HG02623 (cell line): ENCODE measurements at regions not wholly inside any gene's neighbourhood (a gene's known extent, or its start where the extent isn't known, plus 50 kb on each side); places are given as distances from the start of the nearest gene placed in this dataset.
"Not testable (repeated sequence)": the region's sequence is repeated elsewhere in the genome, so short reads cannot be mapped to it uniquely, and the experiment has no call there.

Experiments used
- ATAC-seq: cut with Tn5 transposase; IDR thresholded peaks from one replicate; pipeline ENCODE4 v1.9.1; 2021; ENCODE audit warnings: moderate library complexity; ENCODE audit not compliant: unreplicated experiment

- no peak for ATAC-seq
These were observed 107.6 kb upstream of the IPO9 start for GRCh38 chr1:201721082-201722049.

DNA sequence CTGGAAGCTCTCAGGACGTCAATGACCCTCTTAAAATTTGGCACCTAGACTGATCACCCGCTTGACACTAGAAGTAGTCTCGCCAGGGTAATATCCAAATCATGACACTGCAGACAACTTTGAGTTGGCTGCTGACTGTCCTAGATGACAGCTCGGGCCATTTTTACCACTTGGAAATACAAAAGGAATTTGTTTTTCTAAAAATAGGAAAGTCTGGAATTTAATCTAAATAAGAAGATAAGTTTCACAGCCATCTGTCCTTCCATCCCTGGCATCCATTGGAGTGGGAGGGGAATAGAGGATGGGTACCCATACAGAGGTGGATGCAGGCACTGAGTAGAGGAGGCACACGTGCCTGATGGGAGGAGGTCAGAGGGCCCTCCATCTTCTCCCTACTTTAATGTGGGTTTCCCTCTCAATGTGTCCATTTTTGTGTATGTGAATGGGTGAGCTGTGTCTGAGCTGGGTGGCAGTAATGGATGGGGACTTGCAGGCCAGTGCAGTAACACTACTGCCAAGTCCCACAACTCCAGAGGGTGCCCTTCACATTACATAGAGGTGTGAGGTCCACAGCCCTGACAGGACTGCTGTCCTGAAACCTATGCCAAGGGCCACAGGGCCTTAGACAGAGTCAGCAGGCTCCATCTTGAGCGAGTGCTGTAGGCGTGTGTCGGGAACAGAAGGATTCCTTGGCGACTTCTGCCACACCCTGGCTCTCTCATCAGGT lies 104.8 kb upstream of the IPO9 start:
- no peak for ATAC-seq

DNA sequence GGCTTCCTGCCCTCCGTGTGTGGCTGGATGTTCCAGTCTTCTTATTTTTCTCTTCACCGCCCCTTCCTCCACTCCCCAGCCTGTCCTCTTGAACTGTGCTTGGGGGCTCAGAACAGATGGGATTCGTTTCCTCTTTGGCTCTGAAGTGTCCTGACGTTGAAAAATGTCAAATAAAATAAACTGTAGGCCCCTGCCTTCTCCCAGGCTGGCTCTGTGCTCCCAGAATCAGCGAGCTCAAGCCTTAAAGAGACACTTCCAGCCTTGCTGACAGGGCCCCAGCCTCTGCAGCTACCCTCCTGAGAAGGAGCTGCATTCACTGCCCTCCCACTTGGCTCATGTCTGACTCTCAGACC lies 104.2 kb upstream of the IPO9 start:
- ATAC-seq: no peak

DNA sequence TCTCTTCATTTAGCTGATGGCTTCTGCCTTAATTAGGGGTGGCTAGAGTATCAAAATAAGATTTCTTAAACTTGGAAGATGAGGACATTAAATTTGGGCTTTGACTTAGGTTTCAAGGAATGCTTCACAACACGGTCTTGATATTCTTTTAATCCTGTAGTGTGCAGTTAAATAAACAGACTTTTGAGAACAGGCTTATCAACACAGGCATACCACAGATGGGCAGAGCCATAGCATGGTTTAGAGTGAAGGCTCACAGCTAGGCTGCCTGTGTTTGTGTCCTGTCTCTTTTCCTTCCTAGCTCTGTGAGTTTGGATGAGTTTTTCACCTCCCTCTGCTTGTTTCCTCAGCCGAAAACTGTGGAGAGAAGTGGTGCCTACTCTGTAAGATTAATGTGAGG lies 102.3 kb upstream of the IPO9 start:
- no peak for ATAC-seq

DNA sequence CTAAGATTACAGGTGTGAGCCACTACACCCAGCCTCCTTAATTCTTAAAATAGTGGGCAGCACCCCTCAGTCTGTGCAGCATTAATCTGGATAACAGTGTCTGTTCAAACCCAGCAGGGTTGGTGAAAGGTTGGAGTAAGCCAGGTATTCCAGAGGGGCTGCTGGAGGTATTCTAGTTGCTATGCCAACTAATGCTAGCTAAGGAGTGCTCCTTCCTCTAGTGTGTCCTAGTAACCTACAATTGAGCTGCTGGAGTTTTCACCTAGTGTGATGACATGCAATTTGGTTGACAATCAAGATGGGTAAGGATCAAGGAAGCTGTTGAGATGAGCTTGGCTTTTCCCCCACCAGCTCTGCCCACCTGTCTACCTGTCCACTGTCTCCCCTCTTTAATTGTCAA lies 100.2 kb upstream of the IPO9 start:
- ATAC-seq: no peak

DNA sequence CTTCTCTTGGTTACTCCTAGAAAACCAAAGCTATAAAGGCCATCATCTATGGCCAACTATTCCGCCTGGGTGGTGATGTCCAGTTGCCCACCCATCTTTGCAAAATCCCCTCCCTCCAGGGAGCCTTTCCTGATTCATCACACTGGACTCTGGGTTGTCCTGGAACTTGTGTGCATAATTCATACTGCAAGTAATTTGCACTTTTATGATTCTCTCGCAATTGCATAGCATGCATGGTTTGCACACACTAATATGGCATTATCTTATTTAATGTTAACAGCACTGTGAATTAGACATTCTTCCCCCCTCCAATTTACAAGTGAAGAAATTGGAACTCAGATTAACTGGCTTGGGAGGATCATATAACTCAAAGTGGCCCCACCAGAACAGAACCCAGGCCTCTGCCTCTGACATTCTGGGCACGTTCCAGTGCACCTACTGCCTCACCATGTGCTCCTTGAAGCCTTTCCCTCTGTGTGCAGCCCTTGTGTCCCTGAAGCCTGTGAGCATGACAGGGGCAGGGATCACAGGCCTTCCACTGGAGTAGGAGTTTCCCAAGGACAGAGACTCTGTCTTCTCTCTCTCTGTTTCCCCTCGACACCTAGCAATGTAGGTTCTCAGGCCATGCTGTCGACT lies 98.9 kb upstream of the IPO9 start:
- no peak for ATAC-seq

- no peak for ATAC-seq
These were observed 98.3 kb upstream of the IPO9 start for GRCh38 chr1:201730611-201731010.

DNA sequence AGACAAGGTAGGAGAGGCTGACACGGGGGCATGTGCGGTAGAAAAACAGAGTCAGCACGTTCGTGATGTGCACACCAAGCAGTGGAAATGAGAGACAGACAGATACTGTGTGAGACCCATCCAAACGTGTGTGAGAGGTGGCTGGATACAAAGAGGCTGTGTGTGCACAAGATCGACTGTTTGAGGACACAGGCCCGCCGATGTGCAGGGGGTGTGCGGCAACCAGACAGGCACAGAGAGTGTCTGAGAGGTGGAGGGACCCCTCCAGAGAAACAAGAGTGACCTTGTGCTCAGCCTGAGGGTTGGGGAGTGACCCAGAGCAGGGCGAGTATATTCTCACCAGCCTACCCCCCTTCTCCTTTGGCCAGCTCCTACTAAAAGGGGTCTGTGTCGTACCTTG lies 97.8 kb upstream of the IPO9 start:
- ATAC-seq: no peak

DNA sequence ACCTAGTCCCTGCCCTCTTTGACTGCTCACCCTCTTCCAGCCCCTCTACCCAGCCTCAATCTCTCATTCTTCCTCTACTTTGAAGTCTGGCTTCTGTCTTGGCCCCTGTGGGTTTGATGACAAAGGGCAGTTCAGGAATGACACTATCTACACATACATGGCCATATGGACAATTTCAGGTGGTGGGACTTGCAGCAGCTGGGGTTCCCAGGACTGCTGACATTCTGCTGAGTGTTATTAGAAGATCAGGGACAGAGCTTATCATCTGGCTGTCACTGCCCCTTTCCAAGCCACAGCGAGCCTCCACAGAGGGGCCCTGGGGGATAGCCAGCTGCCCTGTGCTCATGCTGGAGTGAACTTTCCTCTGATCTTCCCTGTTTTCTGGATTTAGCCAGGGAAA lies 97.4 kb upstream of the IPO9 start:
- no peak for ATAC-seq

- ATAC-seq: no peak
These were observed 96.6 kb upstream of the IPO9 start for GRCh38 chr1:201732351-201732750.

DNA sequence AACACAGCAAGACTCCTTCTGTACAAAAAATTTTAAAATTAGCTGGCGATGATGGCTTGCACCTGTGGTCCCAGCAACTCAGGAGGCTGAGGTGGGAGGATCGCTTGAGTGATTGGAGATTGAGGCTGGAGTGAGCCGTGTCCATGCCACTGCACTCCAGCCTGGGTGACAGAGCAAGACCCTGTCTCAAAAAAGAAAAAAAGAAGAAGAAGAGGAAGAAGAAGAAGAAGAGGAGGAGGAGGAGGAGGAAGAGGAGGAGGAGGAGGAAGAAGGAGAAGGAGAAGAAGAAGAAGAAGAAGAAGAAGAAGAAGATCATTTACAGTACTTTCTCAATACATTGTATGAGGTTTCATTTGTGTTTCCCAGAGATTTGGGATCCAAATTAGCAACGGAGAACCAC lies 94.7 kb upstream of the IPO9 start:
- not testable (repeated sequence) for ATAC-seq

DNA sequence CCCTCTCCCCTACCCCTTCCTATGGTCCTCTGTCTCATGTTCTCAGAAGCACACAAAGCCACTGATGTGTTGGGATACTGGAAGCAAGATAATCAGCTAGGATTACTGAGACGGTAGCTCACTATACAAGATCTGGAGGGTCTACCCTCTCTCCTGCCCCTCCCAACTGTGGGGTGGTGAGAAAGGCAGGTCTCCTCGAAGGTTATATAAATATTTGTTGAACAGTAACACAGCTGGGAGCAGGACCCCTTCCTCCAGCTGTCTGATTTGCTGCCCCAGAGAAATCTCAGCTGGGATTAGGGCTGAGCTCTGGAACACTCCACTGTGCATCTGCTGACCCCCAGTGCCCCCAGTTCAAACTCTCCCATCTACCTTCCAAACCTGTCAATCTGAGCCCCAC lies 94.2 kb upstream of the IPO9 start:
- ATAC-seq: no peak

DNA sequence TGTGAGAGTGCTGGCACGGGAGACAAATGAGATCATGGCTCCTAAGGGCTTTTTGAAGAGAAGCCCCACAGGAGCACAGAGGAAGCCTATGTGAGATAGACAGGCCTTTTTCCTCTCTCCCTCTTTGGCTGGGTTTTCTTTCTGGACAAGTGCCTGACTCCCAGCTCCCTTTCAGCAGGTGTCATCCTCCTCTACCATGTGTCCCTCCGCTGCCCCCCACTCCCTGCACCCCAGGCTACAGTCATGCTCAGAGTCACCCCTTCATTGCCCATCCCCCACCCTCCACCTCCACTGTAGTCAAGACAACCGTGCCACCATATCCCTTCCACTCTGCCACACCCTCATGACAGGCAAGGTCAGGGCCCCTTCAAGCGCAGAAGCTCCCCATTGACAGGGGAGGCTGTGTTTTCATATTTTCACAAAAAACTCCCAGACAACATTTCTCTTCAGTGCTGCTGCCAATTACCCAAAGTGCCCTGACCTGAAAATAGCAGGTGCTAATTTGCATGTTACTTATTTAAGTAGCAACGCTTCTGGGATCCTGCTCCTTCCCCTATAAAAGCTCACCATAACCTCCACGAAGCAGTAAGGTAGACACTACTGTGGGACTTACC lies 92.1 kb upstream of the IPO9 start:
- ATAC-seq: no peak

DNA sequence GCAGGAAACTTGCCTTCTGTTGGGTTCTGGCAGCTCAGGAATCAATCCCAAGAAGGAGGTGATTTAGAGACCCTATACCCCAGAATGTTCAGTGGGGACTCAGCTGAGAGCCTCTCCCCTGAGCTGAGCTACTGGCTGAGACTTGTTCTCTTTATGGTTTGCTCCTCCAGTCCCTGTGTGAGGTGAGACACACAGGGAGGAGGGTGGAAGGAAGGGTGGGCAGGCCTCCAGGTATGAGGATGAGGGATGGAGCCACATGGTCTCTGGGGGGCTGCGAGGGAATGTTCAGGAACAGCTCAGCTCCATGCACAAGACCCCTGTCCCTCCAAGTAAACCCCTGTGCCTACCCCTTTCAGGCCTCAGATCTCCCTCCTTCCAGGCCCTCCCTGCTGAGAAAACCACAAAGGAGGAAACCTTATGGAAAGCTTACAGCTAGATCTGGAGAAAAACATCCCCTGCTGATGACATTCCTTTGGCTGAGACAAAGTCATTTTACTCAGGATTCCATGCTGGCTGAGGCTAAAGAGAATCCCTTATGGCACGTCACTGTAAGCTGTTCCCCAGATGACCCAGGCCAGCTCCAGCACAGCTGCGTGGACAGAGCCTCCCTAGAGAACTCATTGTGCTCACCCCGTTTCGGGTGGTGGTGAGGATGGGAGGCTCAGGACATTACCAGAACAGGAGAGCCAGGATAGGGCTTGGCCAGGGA lies 91.5 kb upstream of the IPO9 start:
- ATAC-seq: no peak

DNA sequence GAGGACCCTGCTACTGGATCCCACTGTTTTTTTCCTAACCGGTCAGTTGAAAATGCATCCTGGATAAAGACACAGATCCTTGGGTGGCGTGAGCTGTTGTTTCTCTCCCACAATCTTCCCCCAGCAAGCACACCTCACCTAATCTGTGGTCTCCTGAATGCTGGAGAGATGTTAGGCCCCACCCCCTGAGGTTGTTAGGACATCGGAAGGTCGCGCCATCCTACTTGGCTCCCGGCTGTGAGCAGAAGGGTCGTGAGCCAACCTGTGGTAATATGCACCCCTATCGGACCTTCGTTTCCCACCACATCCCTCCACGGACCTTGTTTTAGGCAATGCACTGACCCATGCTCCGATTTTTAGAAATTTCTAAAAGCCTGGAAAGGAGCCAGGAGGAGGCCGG lies 89.9 kb upstream of the IPO9 start:
- no peak for ATAC-seq

DNA sequence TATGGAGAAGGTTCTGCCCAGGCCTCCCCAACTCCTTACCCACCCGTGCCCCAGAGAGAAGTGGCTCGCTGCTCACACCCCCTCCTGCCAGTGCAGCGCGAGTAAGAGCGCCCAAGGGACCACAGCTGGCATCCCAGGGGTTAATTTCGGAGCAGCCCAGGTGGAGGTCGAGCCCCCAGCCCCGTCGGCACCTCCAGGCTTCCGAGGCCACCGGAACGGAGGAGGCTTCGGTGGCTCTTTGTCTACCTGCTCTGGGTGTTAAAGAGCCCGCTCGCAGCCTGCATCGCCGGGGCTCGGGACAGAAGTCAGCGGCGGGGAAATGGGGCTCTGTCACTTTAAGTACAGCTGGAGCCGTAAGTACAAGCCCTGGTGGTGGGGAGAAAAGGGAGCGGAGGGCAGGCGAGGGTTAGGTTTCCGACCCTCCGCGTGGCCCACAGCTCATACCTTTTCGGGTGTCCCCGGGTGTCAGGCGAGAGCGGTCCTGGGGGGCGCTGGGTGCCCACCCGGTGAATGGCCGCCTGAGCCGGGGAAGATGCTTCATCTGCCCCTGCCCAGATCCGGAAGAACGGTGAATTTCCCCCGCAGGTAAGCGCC lies 89.4 kb upstream of the IPO9 start:
- ATAC-seq: no peak

DNA sequence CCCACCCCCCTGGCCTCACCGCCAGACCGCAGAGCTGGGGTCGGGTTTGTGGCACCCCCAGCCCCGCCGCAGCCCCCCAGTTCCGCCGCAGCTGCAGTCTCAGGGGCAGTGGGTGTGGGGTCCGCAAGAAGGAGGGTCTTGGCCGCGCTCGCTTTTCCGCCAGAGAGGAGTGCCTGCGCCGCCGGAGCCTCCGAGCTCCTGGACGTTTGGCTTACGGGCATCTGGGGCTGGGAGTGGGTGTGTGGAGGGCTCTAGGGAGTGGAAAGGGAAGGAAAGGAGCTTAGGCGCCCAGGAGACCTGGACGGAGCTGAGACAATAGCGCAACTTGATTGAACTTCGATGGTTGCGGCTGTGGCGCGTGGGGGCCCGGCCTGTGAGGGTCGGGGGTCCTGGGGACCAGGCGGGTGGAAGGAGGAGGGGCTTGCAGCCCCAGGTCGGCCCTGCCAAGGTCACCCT lies 88.8 kb upstream of the IPO9 start:
- no peak for ATAC-seq

DNA sequence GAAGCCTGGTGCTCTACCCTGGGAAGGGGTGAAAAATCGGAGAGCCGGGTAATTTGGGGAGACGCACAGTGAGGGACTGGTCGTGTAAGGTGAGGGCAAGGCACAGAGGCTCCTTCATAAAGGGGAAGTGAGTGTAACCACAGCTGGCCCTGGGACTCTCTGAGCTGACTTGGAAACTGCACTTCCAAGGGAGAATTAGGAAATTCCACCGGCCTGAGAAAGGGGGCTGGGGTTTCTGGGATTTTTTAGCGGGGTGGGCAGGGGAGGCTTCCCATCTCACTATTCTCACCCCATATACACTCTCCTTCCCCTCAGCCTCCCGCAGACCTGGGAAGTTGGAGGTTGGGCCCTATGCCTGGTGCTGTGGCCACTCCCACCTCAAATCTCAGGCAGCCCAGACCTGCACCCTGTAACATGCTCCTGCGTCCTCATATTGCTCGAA lies 88.3 kb upstream of the IPO9 start:
- ATAC-seq: no peak

- ATAC-seq: no peak
These were observed 87.1 kb upstream of the IPO9 start for GRCh38 chr1:201741763-201742342.

DNA sequence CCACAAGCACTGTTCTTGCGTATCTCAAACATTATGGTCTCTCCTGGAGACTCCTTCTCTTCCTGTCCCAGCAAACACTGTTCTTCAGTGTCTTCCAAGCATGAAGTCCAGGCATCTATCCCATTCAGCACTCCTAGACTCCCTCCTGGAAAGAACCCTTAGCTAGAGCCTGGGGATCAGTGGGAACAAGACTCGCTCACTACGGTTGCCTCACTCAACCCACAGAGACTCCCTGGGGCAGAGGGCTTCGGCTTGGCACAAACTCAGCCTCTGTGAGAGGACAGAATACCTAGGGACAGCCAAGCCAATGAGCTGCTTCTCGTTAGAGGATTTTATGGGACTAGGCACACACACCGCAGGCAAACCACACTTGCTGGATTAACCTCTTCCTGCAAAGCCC lies 86.5 kb upstream of the IPO9 start:
- no peak for ATAC-seq
